Glutamatergic neuron (in vitro differentiated cells): ENCODE measurements at regions not wholly inside any gene's neighbourhood (a gene's known extent, or its start where the extent isn't known, plus 50 kb on each side); places are given as distances from the start of the nearest gene placed in this dataset.

Experiments used
- DNase-seq: peaks from one replicate; pipeline ENCODE4 v3.0.0; 2022
- H3K27ac Mint-ChIP-seq: one replicate; pipeline ENCODE4 v1.8.0; 2020; ENCODE audit warnings: mild to moderate bottlenecking, mixed read lengths, inconsistent platforms; ENCODE audit not compliant: unreplicated experiment
- H3K27me3 Mint-ChIP-seq: one replicate; pipeline ENCODE4 v1.8.0; 2020; ENCODE audit warnings: mild to moderate bottlenecking, moderate library complexity, mixed read lengths, inconsistent platforms; ENCODE audit not compliant: unreplicated experiment
- H3K36me3 Mint-ChIP-seq: one replicate; pipeline ENCODE4 v1.8.0; 2020; ENCODE audit warnings: mild to moderate bottlenecking, mixed read lengths, inconsistent platforms; ENCODE audit not compliant: unreplicated experiment
- H3K4me1 Mint-ChIP-seq: one replicate; pipeline ENCODE4 v1.8.0; 2020; ENCODE audit warnings: mild to moderate bottlenecking, low read depth, mixed read lengths, inconsistent platforms; ENCODE audit not compliant: unreplicated experiment
- H3K4me3 Mint-ChIP-seq: one replicate; pipeline ENCODE4 v1.8.0; 2020; ENCODE audit warnings: mild to moderate bottlenecking, mixed read lengths, inconsistent platforms; ENCODE audit not compliant: unreplicated experiment
- H3K9me3 Mint-ChIP-seq: one replicate; pipeline ENCODE4 v1.8.0; 2020; ENCODE audit warnings: mild to moderate bottlenecking, moderate library complexity, mixed read lengths, inconsistent platforms; ENCODE audit not compliant: unreplicated experiment
- CTCF ChIP-seq: fragments of 200-600 bp; sonication (generic); IDR thresholded peaks from one replicate; pipeline ENCODE4 v1.5.0; 2021; ENCODE audit not compliant: partially characterized antibody, unreplicated experiment

- Mint-ChIP-seq H3K27ac (no peak overlapping the region), H3K36me3 (no peaks in the 10 kb centered on the region), H3K9me3 (no peaks in the 10 kb centered on the region), H3K4me1 (no peaks in the 10 kb centered on the region), H3K27me3 (no peaks in the 10 kb centered on the region), H3K4me3 (no peak overlapping the region)
- TF ChIP-seq CTCF = no peak
- DNase-seq = no peak
These were observed 284.4 kb upstream of the SMC2 start for GRCh38 chr9:103809745-103810144.

DNA sequence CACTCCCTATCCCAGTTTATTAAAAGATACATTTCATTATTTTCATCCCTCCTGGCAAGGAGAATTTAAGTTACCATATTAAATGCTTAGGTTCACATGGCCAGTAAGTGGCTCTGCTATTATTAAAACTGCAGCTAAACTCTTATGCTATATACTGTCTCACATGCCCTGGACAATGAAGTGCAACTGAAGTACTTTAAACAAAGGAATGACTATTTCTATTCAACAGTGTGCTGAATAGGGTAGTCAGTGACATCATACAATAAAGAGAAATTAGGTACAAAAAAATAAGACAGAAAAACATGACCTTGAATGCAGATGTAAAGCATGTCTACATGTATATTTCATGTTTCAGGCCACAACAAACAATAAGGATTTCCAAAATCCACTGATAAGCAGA, 282.6 kb upstream of the SMC2 start:
- DNase-seq = no peak
- Mint-ChIP-seq H3K27me3 (no peaks in the 10 kb centered on the region), H3K9me3 (no peaks in the 10 kb centered on the region), H3K27ac (no peak overlapping the region), H3K36me3 (no peaks in the 10 kb centered on the region), H3K4me1 (no peaks in the 10 kb centered on the region), H3K4me3 (no peak overlapping the region)
- TF ChIP-seq CTCF = no peak

DNA sequence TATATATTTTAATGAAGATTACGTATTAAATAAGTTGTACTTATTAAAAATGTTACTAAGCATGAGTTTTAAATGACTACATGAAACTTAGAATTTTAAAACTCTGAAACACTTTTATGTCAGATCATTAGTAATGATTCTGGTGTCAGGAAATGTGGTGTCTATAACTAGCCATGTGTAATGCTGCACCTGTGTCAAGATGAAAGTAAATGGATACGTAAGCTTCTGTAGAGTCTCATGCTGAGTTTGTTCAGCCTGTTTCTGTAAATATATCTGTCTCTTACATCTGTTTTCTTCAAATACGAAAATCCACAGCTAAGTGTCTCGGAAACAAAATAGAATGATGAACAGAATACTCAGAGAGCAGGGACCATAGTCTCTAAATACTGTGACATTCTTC, 278.0 kb upstream of the SMC2 start:
- TF ChIP-seq CTCF = no peak
- no peak overlapping the region for H3K27ac Mint-ChIP-seq
- H3K27me3 Mint-ChIP-seq = no peaks in the 10 kb centered on the region
- no peak for DNase-seq
- no peaks in the 10 kb centered on the region for H3K36me3 Mint-ChIP-seq
- H3K4me3 Mint-ChIP-seq = no peak overlapping the region
- no peaks in the 10 kb centered on the region for H3K9me3 Mint-ChIP-seq
- H3K4me1 Mint-ChIP-seq = no peaks in the 10 kb centered on the region

- no peaks in the 10 kb centered on the region for H3K9me3 Mint-ChIP-seq
- H3K27ac Mint-ChIP-seq = no peak overlapping the region
- H3K27me3 Mint-ChIP-seq = no peaks in the 10 kb centered on the region
- H3K4me3 Mint-ChIP-seq = no peak overlapping the region
- DNase-seq = no peak
- no peaks in the 10 kb centered on the region for H3K4me1 Mint-ChIP-seq
- no peak for TF ChIP-seq CTCF
- no peaks in the 10 kb centered on the region for H3K36me3 Mint-ChIP-seq
These were observed 274.2 kb upstream of the SMC2 start for GRCh38 chr9:103819936-103820335.

- Mint-ChIP-seq H3K36me3 (no peaks in the 10 kb centered on the region), H3K9me3 (no peaks in the 10 kb centered on the region), H3K4me3 (no peak overlapping the region), H3K27me3 (no peaks in the 10 kb centered on the region), H3K27ac (no peak overlapping the region), H3K4me1 (no peaks in the 10 kb centered on the region)
- no peak for DNase-seq
- no peak for TF ChIP-seq CTCF
These were observed 273.0 kb upstream of the SMC2 start for GRCh38 chr9:103821115-103821514.
